ENCODE measurements at regions not wholly inside any gene's neighbourhood (a gene's known extent, or its start where the extent isn't known, plus 50 kb on each side); places are given as distances from the start of the nearest gene placed in this dataset.

GRCh38 chr10:128642023-128642422 lies 515.8 kb upstream of the MKI67 start:
- Histone ChIP-seq H3K27me3 (replicated peaks; ENCODE audit: control insufficient read depth, insufficient read depth, low read length) (no peaks in the 10 kb centered on the region), H3K36me3 (ENCODE audit: control insufficient read depth, insufficient read depth, low read length) (no peaks in the 10 kb centered on the region), H3K4me3 (replicated peaks; ENCODE audit: low read depth, low read length) (no peak overlapping the region)
- TF ChIP-seq, protein P1, sequence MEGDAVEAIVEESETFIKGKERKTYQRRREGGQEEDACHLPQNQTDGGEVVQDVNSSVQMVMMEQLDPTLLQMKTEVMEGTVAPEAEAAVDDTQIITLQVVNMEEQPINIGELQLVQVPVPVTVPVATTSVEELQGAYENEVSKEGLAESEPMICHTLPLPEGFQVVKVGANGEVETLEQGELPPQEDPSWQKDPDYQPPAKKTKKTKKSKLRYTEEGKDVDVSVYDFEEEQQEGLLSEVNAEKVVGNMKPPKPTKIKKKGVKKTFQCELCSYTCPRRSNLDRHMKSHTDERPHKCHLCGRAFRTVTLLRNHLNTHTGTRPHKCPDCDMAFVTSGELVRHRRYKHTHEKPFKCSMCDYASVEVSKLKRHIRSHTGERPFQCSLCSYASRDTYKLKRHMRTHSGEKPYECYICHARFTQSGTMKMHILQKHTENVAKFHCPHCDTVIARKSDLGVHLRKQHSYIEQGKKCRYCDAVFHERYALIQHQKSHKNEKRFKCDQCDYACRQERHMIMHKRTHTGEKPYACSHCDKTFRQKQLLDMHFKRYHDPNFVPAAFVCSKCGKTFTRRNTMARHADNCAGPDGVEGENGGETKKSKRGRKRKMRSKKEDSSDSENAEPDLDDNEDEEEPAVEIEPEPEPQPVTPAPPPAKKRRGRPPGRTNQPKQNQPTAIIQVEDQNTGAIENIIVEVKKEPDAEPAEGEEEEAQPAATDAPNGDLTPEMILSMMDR (IDR thresholded peaks at IDR 0.05; ENCODE audit: insufficient read depth, low read length, poor library complexity, severe bottlenecking): no peak
- no peak for DNase-seq (ENCODE audit: extremely low read depth, insufficient read length)

- Histone ChIP-seq H3K27me3 (replicated peaks; ENCODE audit: control insufficient read depth, insufficient read depth, low read length) (no peaks in the 10 kb centered on the region), H3K36me3 (ENCODE audit: control insufficient read depth, insufficient read depth, low read length) (no peaks in the 10 kb centered on the region), H3K4me3 (replicated peaks; ENCODE audit: low read depth, low read length) (no peak overlapping the region)
- TF ChIP-seq, protein P1 (IDR thresholded peaks at IDR 0.05; ENCODE audit: insufficient read depth, low read length, poor library complexity, severe bottlenecking): no peak
- no peak for DNase-seq (ENCODE audit: extremely low read depth, insufficient read length)
These were observed 516.3 kb upstream of the MKI67 start for GRCh38 chr10:128642502-128642901.

DNA sequence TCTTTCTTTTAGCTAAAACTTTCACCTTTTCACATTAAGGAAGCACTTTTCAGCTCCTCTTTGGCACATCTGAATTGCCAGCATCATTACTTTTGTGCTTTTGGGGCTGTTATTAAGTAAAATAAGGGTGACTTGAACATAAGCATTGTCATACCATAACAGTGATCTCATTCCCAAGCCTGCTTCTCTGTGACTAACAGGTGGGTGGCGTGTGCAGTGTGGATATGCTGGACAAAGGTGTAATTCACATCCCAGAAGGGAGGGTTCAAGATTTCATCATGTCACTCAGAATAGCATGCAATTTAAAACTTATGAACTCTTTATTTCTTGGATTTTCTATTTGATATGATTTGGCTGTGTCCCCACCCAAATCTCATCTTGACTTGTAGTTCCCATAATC lies 517.4 kb upstream of the MKI67 start:
- H3K36me3 ChIP-seq (ENCODE audit: control insufficient read depth, insufficient read depth, low read length): no peaks in the 10 kb centered on the region

GRCh38 chr10:128645486-128645885 lies 519.3 kb upstream of the MKI67 start:
- Histone ChIP-seq H3K27me3 (replicated peaks; ENCODE audit: control insufficient read depth, insufficient read depth, low read length) (no peaks in the 10 kb centered on the region), H3K36me3 (ENCODE audit: control insufficient read depth, insufficient read depth, low read length) (no peaks in the 10 kb centered on the region), H3K4me3 (replicated peaks; ENCODE audit: low read depth, low read length) (no peak overlapping the region)
- TF ChIP-seq, protein P1 (IDR thresholded peaks at IDR 0.05; ENCODE audit: insufficient read depth, low read length, poor library complexity, severe bottlenecking): no peak
- DNase-seq (ENCODE audit: extremely low read depth, insufficient read length): no peak

More for the DNA sequence above, 517.4 kb upstream of the MKI67 start:
- Histone ChIP-seq H3K4me3 (replicated peaks; ENCODE audit: low read depth, low read length) (no peak overlapping the region), H3K27me3 (replicated peaks; ENCODE audit: control insufficient read depth, insufficient read depth, low read length) (no peaks in the 10 kb centered on the region)
- no peak for DNase-seq (ENCODE audit: extremely low read depth, insufficient read length)
- TF ChIP-seq, protein P1 (IDR thresholded peaks at IDR 0.05; ENCODE audit: insufficient read depth, low read length, poor library complexity, severe bottlenecking): no peak

GRCh38 chr10:128646956-128647355 lies 520.7 kb upstream of the MKI67 start:
- TF ChIP-seq, protein P1 (IDR thresholded peaks at IDR 0.05; ENCODE audit: insufficient read depth, low read length, poor library complexity, severe bottlenecking): no peak
- Histone ChIP-seq H3K4me3 (replicated peaks; ENCODE audit: low read depth, low read length) (no peak overlapping the region), H3K36me3 (ENCODE audit: control insufficient read depth, insufficient read depth, low read length) (no peaks in the 10 kb centered on the region), H3K27me3 (replicated peaks; ENCODE audit: control insufficient read depth, insufficient read depth, low read length) (no peaks in the 10 kb centered on the region)
- no peak for DNase-seq (ENCODE audit: extremely low read depth, insufficient read length)

DNA sequence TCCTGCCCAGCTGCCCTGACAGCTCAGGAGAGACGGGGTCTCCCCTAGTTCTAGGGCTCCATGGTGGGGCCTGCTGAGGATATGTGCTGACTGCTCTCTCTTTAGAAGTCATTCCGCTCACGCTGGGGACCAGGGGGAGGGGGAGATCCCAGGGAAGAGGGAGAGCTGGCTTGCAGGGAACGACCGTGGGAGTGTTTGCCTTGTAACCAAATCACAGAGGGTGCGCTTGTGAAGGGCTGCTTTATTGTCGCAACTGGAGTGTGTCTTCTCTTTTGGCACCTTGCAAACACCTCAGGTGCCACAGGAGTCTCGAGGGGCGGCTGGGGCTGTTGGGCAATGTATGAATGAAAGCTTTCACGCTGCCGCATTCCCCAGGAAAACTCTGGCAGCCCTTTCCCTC lies 531.3 kb upstream of the MKI67 start:
- Histone ChIP-seq H3K4me3 (replicated peaks; ENCODE audit: low read depth, low read length) (no peak overlapping the region), H3K27me3 (replicated peaks; ENCODE audit: control insufficient read depth, insufficient read depth, low read length) (no peaks in the 10 kb centered on the region), H3K36me3 (ENCODE audit: control insufficient read depth, insufficient read depth, low read length) (no peaks in the 10 kb centered on the region)
- TF ChIP-seq, protein P1 (IDR thresholded peaks at IDR 0.05; ENCODE audit: insufficient read depth, low read length, poor library complexity, severe bottlenecking): no peak
- DNase-seq (ENCODE audit: extremely low read depth, insufficient read length): no peak

Measured in GM06990 (cell line).